CD4-positive, alpha-beta T cell (primary cell): ENCODE measurements at regions not wholly inside any gene's neighbourhood (a gene's known extent, or its start where the extent isn't known, plus 50 kb on each side); places are given as distances from the start of the nearest gene placed in this dataset.
"Not testable (repeated sequence)": the region's sequence is repeated elsewhere in the genome, so short reads cannot be mapped to it uniquely, and the experiment has no call there.

Source experiments
- ATAC-seq: fragments of 200-7000 bp; cut with Tn5 transposase; one replicate; pipeline ENCODE4 v1.10.0; 2022; ENCODE audit warnings: mild to moderate bottlenecking; ENCODE audit not compliant: poor library complexity
- CTCF ChIA-PET: fragments of 350-600 bp; sonication (Branson Sonifier 250); formaldehyde crosslinking; loops from one replicate; lab custom pipeline; 2021; ENCODE audit warnings: antibody characterized with exemption, inconsistent platforms; lab: Charles Lee
- POLR2A ChIA-PET: fragments of 350-600 bp; sonication (Branson Sonifier 250); formaldehyde crosslinking; loops from one replicate; lab custom pipeline; 2021; ENCODE audit warnings: antibody characterized with exemption, inconsistent platforms; lab: Charles Lee
- DNase-seq, 14 experiments: peaks; one replicate each; pipeline ENCODE4 v3.0.0-alpha.2; 2013 to 2020; ENCODE audit warnings: mixed read lengths in 2 of 14
- H3K27ac ChIP-seq, 2 donors: one replicate each; pipeline versions ENCODE4 v1.5.1 to v1.7.0; 2013; ENCODE audit warnings: low read length in 2 of 2, low read depth in 1 of 2, mild to moderate bottlenecking in 1 of 2
- H3K27me3 ChIP-seq, 2 experiments: 1 replicate in 1 of 2; 2 replicates in 1 of 2; pipeline versions ENCODE4 v1.6.1 to v1.7.0; 2013; ENCODE audit warnings: low read length in 2 of 2, control low read depth in 1 of 2, mild to moderate bottlenecking in 1 of 2, moderate library complexity in 1 of 2; ENCODE audit not compliant: insufficient read depth in 2 of 2, control insufficient read depth in 1 of 2
- H3K36me3 ChIP-seq: one replicate; pipeline ENCODE4 v1.6.1; 2013; ENCODE audit warnings: low read length, control low read depth; ENCODE audit not compliant: insufficient read depth
- H3K4me1 ChIP-seq: one replicate; pipeline ENCODE4 v1.6.1; 2013; ENCODE audit warnings: low read length, control low read depth; ENCODE audit not compliant: insufficient read depth
- H3K4me3 ChIP-seq: one replicate; pipeline ENCODE4 v1.5.1; 2013; ENCODE audit warnings: mild to moderate bottlenecking, low read length, moderate library complexity
- H3K9me3 ChIP-seq, 2 experiments: 1 replicate in 1 of 2; 2 replicates in 1 of 2; pipeline versions ENCODE4 v1.6.1 to v1.7.0; 2013; ENCODE audit warnings: low read length in 2 of 2, mild to moderate bottlenecking in 2 of 2, control low read depth in 1 of 2, moderate library complexity in 1 of 2; ENCODE audit not compliant: control insufficient read depth in 1 of 2, insufficient read depth in 1 of 2
- H3K27ac Mint-ChIP-seq: one replicate; pipeline ENCODE4 v1.8.0; 2020; ENCODE audit warnings: mixed read lengths
- H3K27me3 Mint-ChIP-seq: one replicate; pipeline ENCODE4 v1.8.0; 2021; ENCODE audit warnings: mixed read lengths
- H3K36me3 Mint-ChIP-seq: one replicate; pipeline ENCODE4 v1.8.0; 2021; ENCODE audit warnings: low read depth, mixed read lengths
- H3K4me1 Mint-ChIP-seq: one replicate; pipeline ENCODE4 v1.8.0; 2021; ENCODE audit warnings: low read depth, mixed read lengths
- H3K4me3 Mint-ChIP-seq: one replicate; pipeline ENCODE4 v1.8.0; 2020; ENCODE audit warnings: mild to moderate bottlenecking, mixed read lengths
- H3K9me3 Mint-ChIP-seq: one replicate; pipeline ENCODE4 v1.8.0; 2020; ENCODE audit warnings: mixed read lengths
- intact Hi-C, 2 experiments: fragments of 100-400 bp; cut with DNase I in 1 of 2; cut with micrococcal nuclease in 1 of 2; formaldehyde crosslinking; loops; one replicate each; pipeline versions ENCODE4 v1.15.1 to v1.9.0; 2023 to 2025; cut with DNase I, micrococcal nuclease

GRCh38 chr4:9505341-9505740 is 61.1 kb downstream of the DEFB131A start:
- H3K27ac ChIP-seq, H3K4me1 ChIP-seq, H3K36me3 ChIP-seq, ATAC-seq, H3K27me3 Mint-ChIP-seq, intact Hi-C loops, H3K9me3 Mint-ChIP-seq, H3K4me3 ChIP-seq, H3K27ac Mint-ChIP-seq, DNase-seq, H3K27me3 ChIP-seq, H3K36me3 Mint-ChIP-seq, CTCF ChIA-PET, H3K9me3 ChIP-seq, H3K4me3 Mint-ChIP-seq, POLR2A ChIA-PET, H3K4me1 Mint-ChIP-seq: not testable (repeated sequence)

GRCh38 chr4:9506672-9507071 is 62.5 kb downstream of the DEFB131A start:
- H3K4me3 Mint-ChIP-seq, H3K4me3 ChIP-seq, H3K9me3 ChIP-seq, DNase-seq, POLR2A ChIA-PET, ATAC-seq, H3K27me3 Mint-ChIP-seq, CTCF ChIA-PET, H3K36me3 ChIP-seq, H3K27me3 ChIP-seq, H3K4me1 ChIP-seq, H3K4me1 Mint-ChIP-seq, H3K36me3 Mint-ChIP-seq, H3K27ac Mint-ChIP-seq, intact Hi-C loops, H3K9me3 Mint-ChIP-seq, H3K27ac ChIP-seq: not testable (repeated sequence)

- H3K9me3 ChIP-seq, DNase-seq, H3K4me3 ChIP-seq, POLR2A ChIA-PET, H3K4me3 Mint-ChIP-seq, H3K4me1 ChIP-seq, H3K27me3 ChIP-seq, H3K9me3 Mint-ChIP-seq, H3K36me3 ChIP-seq, CTCF ChIA-PET, intact Hi-C loops, H3K27ac ChIP-seq, H3K27ac Mint-ChIP-seq, ATAC-seq, H3K36me3 Mint-ChIP-seq, H3K4me1 Mint-ChIP-seq, H3K27me3 Mint-ChIP-seq: not testable (repeated sequence)
These were observed 68.7 kb downstream of the DEFB131A start for GRCh38 chr4:9512941-9513340.

- H3K27me3 ChIP-seq, DNase-seq, H3K36me3 Mint-ChIP-seq, ATAC-seq, POLR2A ChIA-PET, H3K36me3 ChIP-seq, intact Hi-C loops, H3K4me3 ChIP-seq, H3K27ac ChIP-seq, H3K27me3 Mint-ChIP-seq, H3K4me1 ChIP-seq, H3K4me3 Mint-ChIP-seq, H3K4me1 Mint-ChIP-seq, H3K9me3 ChIP-seq, CTCF ChIA-PET, H3K27ac Mint-ChIP-seq, H3K9me3 Mint-ChIP-seq: not testable (repeated sequence)
These were observed 75.4 kb downstream of the DEFB131A start for GRCh38 chr4:9519631-9520030.

- H3K27ac Mint-ChIP-seq, POLR2A ChIA-PET, H3K4me3 Mint-ChIP-seq, H3K36me3 Mint-ChIP-seq, ATAC-seq, H3K4me1 ChIP-seq, H3K9me3 Mint-ChIP-seq, H3K9me3 ChIP-seq, H3K27ac ChIP-seq, H3K4me1 Mint-ChIP-seq, CTCF ChIA-PET, intact Hi-C loops, H3K36me3 ChIP-seq, H3K4me3 ChIP-seq, H3K27me3 Mint-ChIP-seq, H3K27me3 ChIP-seq: not testable (repeated sequence)
- DNase-seq: peak in 2 of 14 experiments; percentile 21 to 45
These were observed 78.7 kb downstream of the DEFB131A start for GRCh38 chr4:9522903-9523302.

- H3K27me3 Mint-ChIP-seq, H3K4me3 Mint-ChIP-seq, CTCF ChIA-PET, H3K27ac Mint-ChIP-seq, ATAC-seq, intact Hi-C loops, H3K36me3 ChIP-seq, H3K9me3 Mint-ChIP-seq, H3K4me3 ChIP-seq, H3K4me1 Mint-ChIP-seq, H3K4me1 ChIP-seq, POLR2A ChIA-PET, DNase-seq, H3K27ac ChIP-seq, H3K9me3 ChIP-seq, H3K27me3 ChIP-seq, H3K36me3 Mint-ChIP-seq: not testable (repeated sequence)
These were observed 80.2 kb downstream of the DEFB131A start for GRCh38 chr4:9524406-9524805.
